GM20000 (cell line): ENCODE measurements at regions not wholly inside any gene's neighbourhood (a gene's known extent, or its start where the extent isn't known, plus 50 kb on each side); places are given as distances from the start of the nearest gene placed in this dataset.

Experiments
- DNase-seq: peaks from one replicate; pipeline ENCODE4 v3.0.0; 2012; ENCODE audit warnings: low spot score
- CTCF ChIP-seq: IDR thresholded peaks from 2 replicates; pipeline ENCODE4 v1.5.1; 2012; ENCODE audit warnings: mild to moderate bottlenecking, control low read depth; ENCODE audit errors: extremely low read depth, missing control alignments

- no peak for DNase-seq
- no peak for TF ChIP-seq CTCF
These were observed 102.6 kb upstream of the ABI3BP start for GRCh38 chr3:101095693-101096430.

- no peak for TF ChIP-seq CTCF
- DNase-seq = no peak
These were observed 98.3 kb upstream of the ABI3BP start for GRCh38 chr3:101091489-101091888.

- DNase-seq = no peak
- TF ChIP-seq CTCF = no peak
These were observed 92.5 kb upstream of the ABI3BP start for GRCh38 chr3:101085752-101086151.

- TF ChIP-seq CTCF = no peak
- no peak for DNase-seq
These were observed 91.2 kb upstream of the ABI3BP start for GRCh38 chr3:101084404-101084803.

GRCh38 chr3:101081999-101082398 is 88.8 kb upstream of the ABI3BP start:
- TF ChIP-seq CTCF = no peak

GRCh38 chr3:101081446-101081845 is 88.2 kb upstream of the ABI3BP start:
- no peak for TF ChIP-seq CTCF

More at GRCh38 chr3:101081999-101082398, 88.8 kb upstream of the ABI3BP start:
- DNase-seq = no peak

GRCh38 chr3:101077361-101078011 is 84.3 kb upstream of the ABI3BP start:
- DNase-seq = no peak
- TF ChIP-seq CTCF = no peak

More at GRCh38 chr3:101081446-101081845, 88.2 kb upstream of the ABI3BP start:
- DNase-seq = no peak
